HCT116 (cell line): ENCODE measurements at regions not wholly inside any gene's neighbourhood (a gene's known extent, or its start where the extent isn't known, plus 50 kb on each side); places are given as distances from the start of the nearest gene placed in this dataset.

Source experiments
- ATAC-seq: fragments of 200-7000 bp; cut with Tn5 transposase; 2 replicates; pipeline ENCODE4 v1.9.1; 2020; ENCODE audit warnings: mild to moderate bottlenecking, moderate library complexity
- BruUV-seq: library from RNA; stranded (reverse); fragments of 400-500 nt; replicated peaks from 2 replicates; lab custom pipeline; 2021; lab: Mats Ljungman, UMichigan
- CTCF ChIA-PET: fragments of 300-600 bp; sonication (Branson Sonifier 250); formaldehyde crosslinking; loops from one replicate; lab custom pipeline; 2021; ENCODE audit warnings: antibody characterized with exemption; lab: Charles Lee
- POLR2A ChIA-PET: fragments of 300-600, 350-600 bp; sonication (Branson Sonifier 250); formaldehyde crosslinking; loops from one replicate; lab custom pipeline; 2021; ENCODE audit warnings: antibody characterized with exemption; lab: Charles Lee
- RAD21 ChIA-PET, 2 experiments: fragments of 300-600 bp; sonication (Branson Sonifier 250); formaldehyde crosslinking; loops; one replicate each; lab custom pipeline; 2023; ENCODE audit warnings: low total read pairs in 2 of 2; ENCODE audit not compliant: uncharacterized antibody in 2 of 2, unreplicated experiment in 2 of 2, low non-redundant PET in 1 of 2; lab: Charles Lee
- DNase-seq: peaks from one replicate; pipeline ENCODE4 v3.0.0-alpha.2; 2010; ENCODE audit warnings: low read depth, low spot score
- H2AFZ ChIP-seq: fragments of 200-600 bp; shearing (Covaris generic), sonication (generic); 2 replicates; pipeline ENCODE4 v1.6.1; 2017; ENCODE audit warnings: low read depth, mixed run types, mixed read lengths, antibody characterized with exemption, low read length; ENCODE audit not compliant: poor library complexity, severe bottlenecking
- H3K27ac ChIP-seq: 2 replicates; pipeline ENCODE4 v1.5.1; 2012; ENCODE audit warnings: low read depth, low read length
- H3K27me3 ChIP-seq: fragments of 200-600 bp; sonication (generic); 2 replicates; pipeline ENCODE4 v1.6.1; 2016; ENCODE audit warnings: mixed run types, low read length, mixed read lengths; ENCODE audit not compliant: insufficient read depth
- H3K36me3 ChIP-seq, 2 experiments: fragments of 200-500 bp in 1 of 2; fragments of 200-600 bp in 1 of 2; sonication (Bioruptor generic) in 1 of 2; sonication (generic) in 1 of 2; 2 replicates each; pipeline versions ENCODE4 v1.5.1 to v1.6.1; 2014 to 2016; ENCODE audit warnings: low read length in 2 of 2, inconsistent platforms in 1 of 2, mixed read lengths in 1 of 2, mixed run types in 1 of 2; ENCODE audit not compliant: insufficient read depth in 2 of 2, control insufficient read depth in 1 of 2
- H3K4me1 ChIP-seq, 2 experiments: fragments of 200-600 bp in 1 of 2; sonication (generic) in 1 of 2; 2 replicates each; pipeline versions ENCODE4 v1.5.1 to v1.6.1; 2012 to 2017; ENCODE audit warnings: low read length in 2 of 2, inconsistent platforms in 1 of 2, mild to moderate bottlenecking in 1 of 2, mixed read lengths in 1 of 2, mixed run types in 1 of 2, moderate library complexity in 1 of 2; ENCODE audit not compliant: insufficient read depth in 2 of 2, control insufficient read depth in 1 of 2
- H3K4me2 ChIP-seq: fragments of 200-600 bp; sonication (generic); 2 replicates; pipeline ENCODE4 v1.6.1; 2017; ENCODE audit warnings: mixed run types, low read length, mixed read lengths
- H3K4me3 ChIP-seq, 2 experiments: fragments of 200-600 bp in 1 of 2; sonication (generic) in 1 of 2; replicated peaks in 1 of 2; 2 replicates each; pipeline ENCODE4 v1.5.1; 2011 to 2016; ENCODE audit warnings: low read length in 2 of 2, control low read depth in 1 of 2, low read depth in 1 of 2, mild to moderate bottlenecking in 1 of 2, mixed read lengths in 1 of 2, mixed run types in 1 of 2
- H3K79me2 ChIP-seq: fragments of 200-600 bp; sonication (generic); 2 replicates; pipeline ENCODE4 v1.6.1; 2017; ENCODE audit warnings: mild to moderate bottlenecking, mixed run types, low read length, moderate library complexity, mixed read lengths; ENCODE audit not compliant: insufficient read depth
- H3K9ac ChIP-seq: fragments of 200-600 bp; sonication (generic); 2 replicates; pipeline ENCODE4 v1.6.1; 2016; ENCODE audit warnings: low read length, mixed read lengths
- H3K9me2 ChIP-seq: fragments of 200-600 bp; sonication (generic), shearing (Covaris generic); 2 replicates; pipeline ENCODE4 v1.6.1; 2017; ENCODE audit warnings: mixed run types, mild to moderate bottlenecking, moderate library complexity; ENCODE audit not compliant: insufficient read depth
- H3K9me3 ChIP-seq, 2 experiments: fragments of 200-500 bp in 1 of 2; fragments of 200-600 bp in 1 of 2; sonication (Bioruptor generic) in 1 of 2; sonication (generic) in 1 of 2; 2 replicates each; pipeline ENCODE4 v1.6.1; 2014 to 2017; ENCODE audit warnings: low read length in 2 of 2, mixed read lengths in 2 of 2, inconsistent platforms in 1 of 2, low read depth in 1 of 2, mild to moderate bottlenecking in 1 of 2, mixed run types in 1 of 2, moderate library complexity in 1 of 2; ENCODE audit not compliant: control insufficient read depth in 1 of 2, insufficient read depth in 1 of 2
- H4K20me1 ChIP-seq: fragments of 200-600 bp; sonication (generic), shearing (Covaris generic); 2 replicates; pipeline ENCODE4 v1.6.1; 2017; ENCODE audit warnings: mixed run types, mild to moderate bottlenecking, moderate library complexity; ENCODE audit not compliant: insufficient read depth
- CBX3 ChIP-seq: IDR thresholded peaks from 2 replicates; pipeline ENCODE4 v1.6.1; 2012; ENCODE audit warnings: low read depth
- CEBPB ChIP-seq: IDR thresholded peaks from 2 replicates; pipeline ENCODE4 v1.6.1; 2012; ENCODE audit warnings: low read depth
- EGR1 ChIP-seq: IDR thresholded peaks from 2 replicates; pipeline ENCODE4 v1.6.1; 2012; ENCODE audit warnings: low read depth
- EZH2phosphoT487 ChIP-seq: fragments of 200-600 bp; IDR thresholded peaks from 2 replicates; pipeline ENCODE4 v1.6.1; 2018; ENCODE audit warnings: antibody characterized with exemption, borderline replicate concordance
- JUND ChIP-seq: IDR thresholded peaks from 2 replicates; pipeline ENCODE4 v1.6.1; 2012
- POLR2A ChIP-seq: IDR thresholded peaks from 2 replicates; pipeline ENCODE4 v1.7.0; 2011; ENCODE audit warnings: borderline replicate concordance; ENCODE audit not compliant: insufficient read depth, insufficient read length; ENCODE audit errors: extremely low read depth
- POLR2AphosphoS5 ChIP-seq: IDR thresholded peaks from 2 replicates; pipeline ENCODE4 v1.6.1; 2011; ENCODE audit warnings: mild to moderate bottlenecking, low read depth, low read length, moderate library complexity
- RAD21 ChIP-seq: IDR thresholded peaks from 2 replicates; pipeline ENCODE4 v1.6.1; 2012; ENCODE audit warnings: low read depth, mild to moderate bottlenecking
- YY1 ChIP-seq: IDR thresholded peaks from 2 replicates; pipeline ENCODE4 v1.6.1; 2011; ENCODE audit warnings: low read length, low read depth, moderate library complexity, mild to moderate bottlenecking; ENCODE audit not compliant: insufficient replicate concordance; ENCODE audit errors: extremely low read depth
- intact Hi-C: fragments of 100-400 bp; cut with micrococcal nuclease; formaldehyde crosslinking; loops from 2 replicates; pipeline ENCODE4 v1.10.0; 2022
- TF ChIP-seq, protein P1 (sequence below): IDR thresholded peaks from 2 replicates; pipeline ENCODE4 v1.6.1; 2011; ENCODE audit warnings: mild to moderate bottlenecking, low read length, moderate library complexity; ENCODE audit not compliant: insufficient replicate concordance; ENCODE audit errors: extremely low read depth
- TF ChIP-seq, protein P2 (sequence below): IDR thresholded peaks from 2 replicates; pipeline ENCODE4 v1.6.1; 2012; ENCODE audit warnings: low read depth
- TF ChIP-seq, protein P3 (sequence below): IDR thresholded peaks from 2 replicates; pipeline ENCODE4 v1.6.1; 2012
- TF ChIP-seq, protein P4 (sequence below), 3 experiments: fragments of 200-600 bp in 1 of 3; sonication (generic) in 1 of 3; IDR thresholded peaks in 2 of 3; conservative IDR thresholded peaks in 1 of 3; 2 replicates each; pipeline ENCODE4 v1.5.1; 2012 to 2017; ENCODE audit warnings: low read depth in 2 of 3, low read length in 2 of 3, antibody characterized with exemption in 1 of 3, borderline replicate concordance in 1 of 3, control low read depth in 1 of 3, mild to moderate bottlenecking in 1 of 3, mixed read lengths in 1 of 3, mixed run types in 1 of 3, moderate library complexity in 1 of 3; ENCODE audit not compliant: insufficient read depth in 1 of 3

DNA sequence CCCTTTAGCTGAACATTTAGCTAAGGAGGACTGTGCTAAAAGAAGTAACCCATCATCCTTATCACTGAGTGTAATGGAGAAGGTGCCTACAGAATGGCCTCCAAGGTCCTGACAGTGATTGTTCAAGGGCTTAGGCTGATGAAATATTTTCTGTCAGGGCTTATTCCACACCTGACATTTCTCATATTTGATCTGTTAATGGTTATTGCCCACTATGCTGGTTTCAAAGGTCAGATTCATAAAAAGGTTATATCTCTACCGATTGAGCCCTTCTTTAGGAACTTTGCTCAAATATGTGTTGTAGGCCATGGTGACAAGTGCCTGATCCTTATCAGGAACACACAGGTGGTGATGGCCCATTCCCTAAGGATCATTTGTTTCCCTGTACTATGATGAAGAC is 766.4 kb upstream of the ADGRL2 start:
- BruUV-seq: no TSS peak
- H3K4me1 ChIP-seq: no peaks in the 10 kb centered on the region
- no peak for ATAC-seq
- DNase-seq: no peak
- no peak overlapping the region for H3K4me3 ChIP-seq
- ChIA-PET CTCF (no interaction called here), POLR2A (no interaction called here), RAD21 (no interaction called here)
- H3K9me2 ChIP-seq: no peaks in the 10 kb centered on the region
- H3K36me3 ChIP-seq: no peaks in the 10 kb centered on the region
- H3K9ac ChIP-seq: no peak overlapping the region
- no peaks in the 10 kb centered on the region for H4K20me1 ChIP-seq
- no peaks in the 10 kb centered on the region for H3K9me3 ChIP-seq
- no peak overlapping the region for H2AFZ ChIP-seq
- H3K4me2 ChIP-seq: no peak overlapping the region
- H3K79me2 ChIP-seq: no peaks in the 10 kb centered on the region
- intact Hi-C loops: no loop called here
- no peaks in the 10 kb centered on the region for H3K27me3 ChIP-seq
- H3K27ac ChIP-seq: no peak overlapping the region
- TF ChIP-seq, protein P1, sequence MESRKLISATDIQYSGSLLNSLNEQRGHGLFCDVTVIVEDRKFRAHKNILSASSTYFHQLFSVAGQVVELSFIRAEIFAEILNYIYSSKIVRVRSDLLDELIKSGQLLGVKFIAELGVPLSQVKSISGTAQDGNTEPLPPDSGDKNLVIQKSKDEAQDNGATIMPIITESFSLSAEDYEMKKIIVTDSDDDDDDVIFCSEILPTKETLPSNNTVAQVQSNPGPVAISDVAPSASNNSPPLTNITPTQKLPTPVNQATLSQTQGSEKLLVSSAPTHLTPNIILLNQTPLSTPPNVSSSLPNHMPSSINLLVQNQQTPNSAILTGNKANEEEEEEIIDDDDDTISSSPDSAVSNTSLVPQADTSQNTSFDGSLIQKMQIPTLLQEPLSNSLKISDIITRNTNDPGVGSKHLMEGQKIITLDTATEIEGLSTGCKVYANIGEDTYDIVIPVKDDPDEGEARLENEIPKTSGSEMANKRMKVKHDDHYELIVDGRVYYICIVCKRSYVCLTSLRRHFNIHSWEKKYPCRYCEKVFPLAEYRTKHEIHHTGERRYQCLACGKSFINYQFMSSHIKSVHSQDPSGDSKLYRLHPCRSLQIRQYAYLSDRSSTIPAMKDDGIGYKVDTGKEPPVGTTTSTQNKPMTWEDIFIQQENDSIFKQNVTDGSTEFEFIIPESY: no peak
- TF ChIP-seq EZH2phosphoT487 (no peak), CBX3 (no peak), JUND (no peak), RAD21 (no peak), POLR2AphosphoS5 (no peak), YY1 (no peak), EGR1 (no peak), POLR2A (no peak), CEBPB (no peak)
- TF ChIP-seq, protein P2, sequence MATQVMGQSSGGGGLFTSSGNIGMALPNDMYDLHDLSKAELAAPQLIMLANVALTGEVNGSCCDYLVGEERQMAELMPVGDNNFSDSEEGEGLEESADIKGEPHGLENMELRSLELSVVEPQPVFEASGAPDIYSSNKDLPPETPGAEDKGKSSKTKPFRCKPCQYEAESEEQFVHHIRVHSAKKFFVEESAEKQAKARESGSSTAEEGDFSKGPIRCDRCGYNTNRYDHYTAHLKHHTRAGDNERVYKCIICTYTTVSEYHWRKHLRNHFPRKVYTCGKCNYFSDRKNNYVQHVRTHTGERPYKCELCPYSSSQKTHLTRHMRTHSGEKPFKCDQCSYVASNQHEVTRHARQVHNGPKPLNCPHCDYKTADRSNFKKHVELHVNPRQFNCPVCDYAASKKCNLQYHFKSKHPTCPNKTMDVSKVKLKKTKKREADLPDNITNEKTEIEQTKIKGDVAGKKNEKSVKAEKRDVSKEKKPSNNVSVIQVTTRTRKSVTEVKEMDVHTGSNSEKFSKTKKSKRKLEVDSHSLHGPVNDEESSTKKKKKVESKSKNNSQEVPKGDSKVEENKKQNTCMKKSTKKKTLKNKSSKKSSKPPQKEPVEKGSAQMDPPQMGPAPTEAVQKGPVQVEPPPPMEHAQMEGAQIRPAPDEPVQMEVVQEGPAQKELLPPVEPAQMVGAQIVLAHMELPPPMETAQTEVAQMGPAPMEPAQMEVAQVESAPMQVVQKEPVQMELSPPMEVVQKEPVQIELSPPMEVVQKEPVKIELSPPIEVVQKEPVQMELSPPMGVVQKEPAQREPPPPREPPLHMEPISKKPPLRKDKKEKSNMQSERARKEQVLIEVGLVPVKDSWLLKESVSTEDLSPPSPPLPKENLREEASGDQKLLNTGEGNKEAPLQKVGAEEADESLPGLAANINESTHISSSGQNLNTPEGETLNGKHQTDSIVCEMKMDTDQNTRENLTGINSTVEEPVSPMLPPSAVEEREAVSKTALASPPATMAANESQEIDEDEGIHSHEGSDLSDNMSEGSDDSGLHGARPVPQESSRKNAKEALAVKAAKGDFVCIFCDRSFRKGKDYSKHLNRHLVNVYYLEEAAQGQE: no peak
- TF ChIP-seq, protein P3, sequence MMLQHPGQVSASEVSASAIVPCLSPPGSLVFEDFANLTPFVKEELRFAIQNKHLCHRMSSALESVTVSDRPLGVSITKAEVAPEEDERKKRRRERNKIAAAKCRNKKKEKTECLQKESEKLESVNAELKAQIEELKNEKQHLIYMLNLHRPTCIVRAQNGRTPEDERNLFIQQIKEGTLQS: no peak
- TF ChIP-seq, protein P4, sequence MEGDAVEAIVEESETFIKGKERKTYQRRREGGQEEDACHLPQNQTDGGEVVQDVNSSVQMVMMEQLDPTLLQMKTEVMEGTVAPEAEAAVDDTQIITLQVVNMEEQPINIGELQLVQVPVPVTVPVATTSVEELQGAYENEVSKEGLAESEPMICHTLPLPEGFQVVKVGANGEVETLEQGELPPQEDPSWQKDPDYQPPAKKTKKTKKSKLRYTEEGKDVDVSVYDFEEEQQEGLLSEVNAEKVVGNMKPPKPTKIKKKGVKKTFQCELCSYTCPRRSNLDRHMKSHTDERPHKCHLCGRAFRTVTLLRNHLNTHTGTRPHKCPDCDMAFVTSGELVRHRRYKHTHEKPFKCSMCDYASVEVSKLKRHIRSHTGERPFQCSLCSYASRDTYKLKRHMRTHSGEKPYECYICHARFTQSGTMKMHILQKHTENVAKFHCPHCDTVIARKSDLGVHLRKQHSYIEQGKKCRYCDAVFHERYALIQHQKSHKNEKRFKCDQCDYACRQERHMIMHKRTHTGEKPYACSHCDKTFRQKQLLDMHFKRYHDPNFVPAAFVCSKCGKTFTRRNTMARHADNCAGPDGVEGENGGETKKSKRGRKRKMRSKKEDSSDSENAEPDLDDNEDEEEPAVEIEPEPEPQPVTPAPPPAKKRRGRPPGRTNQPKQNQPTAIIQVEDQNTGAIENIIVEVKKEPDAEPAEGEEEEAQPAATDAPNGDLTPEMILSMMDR (IDR thresholded peaks at IDR 0.05 in 2 of 3, conservative IDR thresholded peaks at IDR 0.05 in 1 of 3; ENCODE audit: borderline replicate concordance in 1 of 3, insufficient read depth in 1 of 3, low read depth in 2 of 3, low read length in 2 of 3): no peak
- TF ChIP-seq, all 23 proteins: peak for 0
